SK-N-MC (cell line): ENCODE measurements at regions not wholly inside any gene's neighbourhood (a gene's known extent, or its start where the extent isn't known, plus 50 kb on each side); places are given as distances from the start of the nearest gene placed in this dataset.

Source experiments
- EZH2 ChIP-seq: fragments of 200-600 bp; sonication (generic); IDR thresholded peaks from one replicate; pipeline ENCODE4 v1.6.1; 2017; ENCODE audit warnings: antibody characterized with exemption
- FOXP2 ChIP-seq: optimal IDR thresholded peaks from 2 replicates; pipeline ENCODE3; 2011; ENCODE audit warnings: mild to moderate bottlenecking, moderate library complexity; ENCODE audit not compliant: insufficient read depth; ENCODE audit errors: extremely low read length, control extremely low read depth
- POLR2AphosphoS5 ChIP-seq: IDR thresholded peaks from 2 replicates; pipeline ENCODE4 v1.6.1; 2012; ENCODE audit warnings: mild to moderate bottlenecking, low read depth, low read length, borderline replicate concordance

DNA sequence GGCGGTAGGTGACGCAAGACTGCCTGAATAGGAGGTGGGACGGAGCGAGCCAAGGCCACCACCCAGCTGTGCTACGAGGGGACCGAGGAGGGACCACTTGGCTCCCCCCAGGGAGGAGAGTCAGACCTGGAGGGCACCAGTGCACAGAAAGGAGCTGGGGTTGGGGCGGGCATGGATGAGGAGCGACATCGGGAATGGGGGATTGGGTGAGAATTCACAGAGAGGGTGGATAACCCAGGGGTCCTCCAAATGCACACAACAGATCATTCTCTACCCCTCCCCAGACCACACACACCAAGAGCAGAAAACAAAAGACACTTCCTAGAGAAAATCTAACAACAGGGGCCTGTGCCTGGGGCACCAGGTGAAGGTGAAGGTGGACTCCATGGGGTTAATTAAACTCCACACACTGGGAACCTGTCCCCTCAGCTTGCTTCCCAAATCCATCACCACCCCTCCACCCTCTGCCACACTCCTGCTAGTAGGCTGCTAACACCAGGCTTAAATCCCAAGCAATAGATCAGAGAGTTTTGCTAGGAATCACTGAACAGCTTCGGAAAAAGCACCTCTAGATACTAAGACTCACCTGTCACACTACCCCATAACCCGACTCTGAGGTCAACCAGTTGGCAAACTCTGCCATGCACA lies 274.6 kb downstream of the EIPR1 start:
- no peak for TF ChIP-seq POLR2AphosphoS5
- TF ChIP-seq EZH2, result no peak
- TF ChIP-seq FOXP2, result no peak
